ENCODE measurements at regions not wholly inside any gene's neighbourhood (a gene's known extent, or its start where the extent isn't known, plus 50 kb on each side); places are given as distances from the start of the nearest gene placed in this dataset.

GRCh38 chr3:168817177-168817576 is 721.5 kb upstream of the GOLIM4 start:
- no peak for TF ChIP-seq POLR2AphosphoS5 (IDR thresholded peaks at IDR 0.05)
- no peak for TF ChIP-seq CTCF (IDR thresholded peaks at IDR 0.05)
- TF ChIP-seq EP300 (IDR thresholded peaks at IDR 0.05): no peak

Measured in upper lobe of left lung (tissue), 4 donors.